HepG2 (cell line): ENCODE measurements at regions not wholly inside any gene's neighbourhood (a gene's known extent, or its start where the extent isn't known, plus 50 kb on each side); places are given as distances from the start of the nearest gene placed in this dataset.

Experiments used
- ATAC-seq: fragments of 200-7000 bp; cut with Tn5 transposase; 3 replicates; pipeline ENCODE4 v1.9.1; 2020; ENCODE audit warnings: mild to moderate bottlenecking, moderate library complexity
- BruUV-seq: library from RNA; stranded (reverse); fragments of 400-500 nt; replicated peaks from 2 replicates; lab custom pipeline; 2021; lab: Mats Ljungman, UMichigan
- CTCF ChIA-PET: fragments of 300-600 bp; formaldehyde crosslinking; extraction: SDS; loops from one replicate; lab custom pipeline; 2021; ENCODE audit warnings: low total read pairs, inconsistent platforms, low intra/inter-chr PET ratio; lab: Yijun Ruan, JAX
- POLR2A ChIA-PET: fragments of 350-600 bp; sonication (Branson Sonifier 250); formaldehyde crosslinking; loops from one replicate; lab custom pipeline; 2020; ENCODE audit warnings: antibody characterized with exemption, inconsistent platforms; lab: Yijun Ruan, JAX
- DNase-seq: peaks from one replicate; pipeline ENCODE4 v3.0.0-alpha.2; 2015; ENCODE audit warnings: low spot score
- FAIRE-seq: peaks from 3 replicates; lab custom pipeline; 2011; peaks lifted over from hg19 to GRCh38; lab: Jason Lieb, UNC
- H2AFZ ChIP-seq: one replicate; pipeline ENCODE4 v1.6.1; 2011; ENCODE audit warnings: low read length, inconsistent platforms
- H3K27ac ChIP-seq: fragments of 300-600 bp; 3 replicates; pipeline ENCODE4 v1.8.0; 2011; ENCODE audit warnings: mixed run types, mild to moderate bottlenecking, mixed read lengths, low read length, inconsistent platforms; ENCODE audit not compliant: insufficient read depth; ENCODE audit errors: extremely low read length
- H3K27me3 ChIP-seq, 2 experiments: fragments of 200-600 bp in 1 of 2; 2 replicates in 1 of 2; 3 replicates in 1 of 2; pipeline versions ENCODE4 v1.6.0 to v1.8.0; 2011; ENCODE audit warnings: low read length in 2 of 2, mild to moderate bottlenecking in 2 of 2, moderate library complexity in 2 of 2, inconsistent platforms in 1 of 2; ENCODE audit not compliant: insufficient read depth in 2 of 2, control insufficient read depth in 1 of 2
- H3K36me3 ChIP-seq, 2 experiments: fragments of 200-600 bp in 1 of 2; replicated peaks in 1 of 2; 2 replicates in 1 of 2; 3 replicates in 1 of 2; pipeline versions ENCODE4 v1.5.1 to v1.8.0; 2011; ENCODE audit warnings: low read length in 2 of 2, inconsistent platforms in 1 of 2; ENCODE audit not compliant: insufficient read depth in 2 of 2, control insufficient read depth in 1 of 2
- H3K4me1 ChIP-seq: 2 replicates; pipeline ENCODE4 v1.5.1; 2012; ENCODE audit warnings: low read length, inconsistent platforms; ENCODE audit not compliant: insufficient read depth
- H3K4me2 ChIP-seq: 2 replicates; pipeline ENCODE4 v1.6.0; 2011; ENCODE audit warnings: low read depth, low read length, inconsistent platforms
- H3K4me3 ChIP-seq, 3 experiments: fragments of 200-600 bp in 1 of 3; sonication (generic), shearing (Covaris generic) in 1 of 3; replicated peaks in 1 of 3; 2 replicates each; pipeline ENCODE4 v1.5.1; 2011 to 2016; ENCODE audit warnings: low read length in 3 of 3, inconsistent platforms in 2 of 3, low read depth in 2 of 3, mild to moderate bottlenecking in 2 of 3, control low read depth in 1 of 3, mixed read lengths in 1 of 3; ENCODE audit not compliant: insufficient read depth in 1 of 3
- H3K79me2 ChIP-seq: one replicate; pipeline ENCODE4 v1.6.1; 2011; ENCODE audit warnings: low read length, inconsistent platforms; ENCODE audit not compliant: insufficient read depth
- H3K9ac ChIP-seq: 2 replicates; pipeline ENCODE4 v1.6.0; 2011; ENCODE audit warnings: mild to moderate bottlenecking, low read depth, low read length, inconsistent platforms; ENCODE audit not compliant: insufficient read depth
- H3K9me3 ChIP-seq: 2 replicates; pipeline ENCODE4 v1.5.1; 2012; ENCODE audit warnings: mild to moderate bottlenecking, low read length
- H4K20me1 ChIP-seq: 2 replicates; pipeline ENCODE4 v1.6.0; 2011; ENCODE audit warnings: inconsistent platforms, mild to moderate bottlenecking, low read length, moderate library complexity; ENCODE audit not compliant: insufficient read depth
- HNF4A ChIP-seq: sonication (generic); formaldehyde crosslinking; IDR thresholded peaks from 2 replicates; pipeline ENCODE4 v1.4.0; 2020; ENCODE audit warnings: missing genetic modification reagents
- THYN1 ChIP-seq: sonication (generic); formaldehyde crosslinking; IDR thresholded peaks from 2 replicates; pipeline ENCODE4 v1.8.1; 2023; ENCODE audit warnings: low read depth, mild to moderate bottlenecking, moderate library complexity, missing genetic modification reagents, borderline replicate concordance
- YEATS2 ChIP-seq: sonication (generic); formaldehyde crosslinking; IDR thresholded peaks from 2 replicates; pipeline ENCODE4 v1.4.0; 2020; ENCODE audit warnings: missing genetic modification reagents, borderline replicate concordance
- ZBTB1 ChIP-seq: sonication (generic); formaldehyde crosslinking; IDR thresholded peaks from 2 replicates; pipeline ENCODE4 v1.4.0; 2020; ENCODE audit warnings: missing genetic modification reagents, borderline replicate concordance
- ZNF605 ChIP-seq: sonication (generic); formaldehyde crosslinking; IDR thresholded peaks from 2 replicates; pipeline ENCODE4 v1.8.0; 2022; ENCODE audit warnings: mild to moderate bottlenecking, missing genetic modification reagents
- ZNF776 ChIP-seq: sonication (generic); formaldehyde crosslinking; IDR thresholded peaks from 2 replicates; pipeline ENCODE4 v1.4.0; 2020; ENCODE audit warnings: mild to moderate bottlenecking, missing genetic modification reagents
- ZNF777 ChIP-seq: sonication (generic); formaldehyde crosslinking; IDR thresholded peaks from 2 replicates; pipeline ENCODE4 v1.4.0; 2020; ENCODE audit warnings: missing genetic modification reagents
- WGBS: methylation state at CpG from one replicate; pipeline ENCODE4 v1.1.6; 2017; ENCODE audit warnings: low lambda C conversion rate; 5-methylcytosine and 5-hydroxymethylcytosine counted together
- in situ Hi-C: cut with HindIII; loops from 2 replicates; pipeline ENCODE4 v1.10.0; 2017; ENCODE audit warnings: low pct_unique_long_range_greater_than_20kb; ENCODE audit not compliant: extremely low pct_ligation_motif_present
- intact Hi-C: fragments of 100-400 bp; cut with micrococcal nuclease; formaldehyde crosslinking; loops from one replicate; pipeline ENCODE4 v1.10.0; 2022; ENCODE audit not compliant: unreplicated experiment

DNA sequence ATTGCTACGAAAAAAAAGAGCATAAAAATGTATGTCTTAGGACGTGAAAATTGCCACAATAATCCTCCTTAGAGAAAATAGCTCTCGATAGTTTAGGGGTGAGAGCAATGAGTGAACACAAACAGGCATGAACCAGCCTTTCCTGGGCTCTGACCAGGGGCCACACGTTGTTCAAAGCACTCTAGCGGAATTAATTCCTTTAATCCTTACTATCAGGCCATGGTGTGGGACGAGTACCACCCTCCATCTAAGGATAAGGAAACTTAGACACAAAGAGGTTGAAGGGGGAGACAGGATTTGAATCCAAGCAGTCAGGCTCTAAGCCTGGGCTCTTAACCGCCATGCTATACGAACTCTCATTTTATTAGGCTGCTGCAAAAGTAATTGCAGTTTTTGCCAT lies 81.9 kb upstream of the CACNA2D3 start:
- no peak for TF ChIP-seq ZNF777 (CRISPR knock-in tag)
- no peak for TF ChIP-seq ZNF605 (CRISPR knock-in tag)
- TF ChIP-seq THYN1 (CRISPR knock-in tag), result no peak
- no peak for TF ChIP-seq YEATS2 (CRISPR knock-in tag)
- no peak for TF ChIP-seq ZBTB1
- TF ChIP-seq, all 625 proteins: peak for 0
- in situ Hi-C loops (no loop called here), intact Hi-C loops (no loop called here)
- ATAC-seq (no peak), DNase-seq (no peak), FAIRE-seq (no peak)
- Histone ChIP-seq H3K4me3 (no peak overlapping the region), H3K9ac (no peak overlapping the region), H3K4me2 (no peak overlapping the region), H3K4me1 (no peaks in the 10 kb centered on the region), H4K20me1 (no peaks in the 10 kb centered on the region), H3K9me3 (no peaks in the 10 kb centered on the region), H3K27me3 (peaks cover 0 to 9% of the 10 kb centered on the region in 2 experiments; a peak in 2 of 5 replicates), H3K36me3 (no peaks in the 10 kb centered on the region), H3K27ac (no peak overlapping the region), H2AFZ (no peak overlapping the region), H3K79me2 (no peaks in the 10 kb centered on the region)
- no TSS peak for BruUV-seq
- WGBS, result 4% methylated on average over 8 of the region's 8 CpGs
- POLR2A ChIA-PET, result no interaction called here
- CTCF ChIA-PET, result no interaction called here

DNA sequence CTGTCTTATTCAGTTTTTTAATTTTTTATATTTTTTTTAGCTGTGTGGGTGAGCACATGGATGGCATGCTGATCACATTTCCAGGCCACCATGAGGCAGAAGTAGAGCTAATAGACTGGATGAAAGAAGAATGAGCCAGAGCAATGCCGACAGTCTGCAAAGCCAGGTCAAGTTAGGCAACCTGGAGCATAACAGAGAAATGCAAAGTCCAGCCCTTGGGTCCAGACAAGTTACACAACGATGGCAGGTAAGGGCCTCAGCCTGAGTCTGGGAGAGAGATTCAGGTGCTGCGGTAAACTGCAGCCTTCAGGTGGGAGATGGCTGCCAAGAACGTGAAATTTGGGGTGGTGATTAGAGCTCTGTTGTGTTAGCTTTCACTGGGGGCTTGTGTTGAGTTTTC lies 84.0 kb upstream of the CACNA2D3 start:
- Histone ChIP-seq H3K9ac (no peak overlapping the region), H3K79me2 (no peaks in the 10 kb centered on the region), H3K4me2 (no peak overlapping the region), H3K36me3 (no peaks in the 10 kb centered on the region), H3K9me3 (no peaks in the 10 kb centered on the region), H3K4me3 (no peak overlapping the region), H3K27ac (no peak overlapping the region), H2AFZ (no peak overlapping the region), H3K27me3 (peaks cover 0 to 12% of the 10 kb centered on the region in 2 experiments; a peak in 2 of 5 replicates), H3K4me1 (no peaks in the 10 kb centered on the region), H4K20me1 (no peaks in the 10 kb centered on the region)
- in situ Hi-C loops, result no loop called here
- ATAC-seq (no peak), FAIRE-seq (no peak), DNase-seq (no peak)
- ChIA-PET CTCF (no interaction called here), POLR2A (no interaction called here)
- intact Hi-C loops, result no loop called here
- BruUV-seq, result no TSS peak
- TF ChIP-seq ZNF776 (CRISPR knock-in tag), result no peak
- TF ChIP-seq HNF4A (CRISPR knock-in tag), result 0 out of 2 replicates have a peak, but pooled peaks have one; percentile 5
- 4% methylated on average over 4 of the region's 4 CpGs for WGBS
